ENCODE measurements at regions not wholly inside any gene's neighbourhood (a gene's known extent, or its start where the extent isn't known, plus 50 kb on each side); places are given as distances from the start of the nearest gene placed in this dataset.

DNA sequence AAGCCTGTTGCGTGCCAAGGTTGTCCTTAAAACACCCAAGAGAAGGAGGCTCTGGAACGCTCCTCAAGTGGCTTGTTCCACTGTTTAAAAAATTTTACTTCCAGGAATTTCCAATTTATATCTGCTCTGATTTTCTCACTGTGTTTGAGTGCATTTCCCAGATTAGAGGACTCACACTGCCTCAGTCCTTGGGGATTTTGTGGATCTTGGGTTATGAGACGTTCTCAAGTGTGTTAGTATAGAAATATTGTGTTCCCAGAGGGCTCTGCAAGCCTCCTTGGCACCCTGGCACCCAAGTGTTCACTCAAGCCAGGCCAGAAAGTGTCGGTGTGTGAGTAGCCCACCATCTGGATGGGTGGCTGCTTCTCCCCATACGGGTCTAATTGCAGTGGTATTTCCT lies 192.2 kb downstream of the SNX10 start:
- TF ChIP-seq, protein P1, sequence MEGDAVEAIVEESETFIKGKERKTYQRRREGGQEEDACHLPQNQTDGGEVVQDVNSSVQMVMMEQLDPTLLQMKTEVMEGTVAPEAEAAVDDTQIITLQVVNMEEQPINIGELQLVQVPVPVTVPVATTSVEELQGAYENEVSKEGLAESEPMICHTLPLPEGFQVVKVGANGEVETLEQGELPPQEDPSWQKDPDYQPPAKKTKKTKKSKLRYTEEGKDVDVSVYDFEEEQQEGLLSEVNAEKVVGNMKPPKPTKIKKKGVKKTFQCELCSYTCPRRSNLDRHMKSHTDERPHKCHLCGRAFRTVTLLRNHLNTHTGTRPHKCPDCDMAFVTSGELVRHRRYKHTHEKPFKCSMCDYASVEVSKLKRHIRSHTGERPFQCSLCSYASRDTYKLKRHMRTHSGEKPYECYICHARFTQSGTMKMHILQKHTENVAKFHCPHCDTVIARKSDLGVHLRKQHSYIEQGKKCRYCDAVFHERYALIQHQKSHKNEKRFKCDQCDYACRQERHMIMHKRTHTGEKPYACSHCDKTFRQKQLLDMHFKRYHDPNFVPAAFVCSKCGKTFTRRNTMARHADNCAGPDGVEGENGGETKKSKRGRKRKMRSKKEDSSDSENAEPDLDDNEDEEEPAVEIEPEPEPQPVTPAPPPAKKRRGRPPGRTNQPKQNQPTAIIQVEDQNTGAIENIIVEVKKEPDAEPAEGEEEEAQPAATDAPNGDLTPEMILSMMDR (IDR thresholded peaks at IDR 0.05; ENCODE audit: poor library complexity) = no peak
- TF ChIP-seq EZH2 (IDR thresholded peaks at IDR 0.05; ENCODE audit: borderline replicate concordance) = no peak

All from hepatocyte (in vitro differentiated cells).